Tongue (tissue), 1 donor: ENCODE measurements at regions not wholly inside any gene's neighbourhood (a gene's known extent, or its start where the extent isn't known, plus 50 kb on each side); places are given as distances from the start of the nearest gene placed in this dataset.

Experiments
- DNase-seq: peaks from one replicate; pipeline ENCODE4 v3.0.0-alpha.2; 2015

GRCh38 chr4:22949161-22949855, 256.6 kb downstream of the GBA3 start:
- no peak for DNase-seq

- no peak for DNase-seq
Observed at GRCh38 chr4:22947851-22948250, 255.1 kb downstream of the GBA3 start.

- no peak for DNase-seq
Observed at GRCh38 chr4:22942920-22943559, 250.3 kb downstream of the GBA3 start.

- DNase-seq = peak; percentile 20
Observed at GRCh38 chr4:22941688-22942375, 249.1 kb downstream of the GBA3 start.

GRCh38 chr4:22932326-22932725, 239.6 kb downstream of the GBA3 start:
- no peak for DNase-seq

GRCh38 chr4:22922426-22922825, 229.7 kb downstream of the GBA3 start:
- no peak for DNase-seq

GRCh38 chr4:22921936-22922335, 229.2 kb downstream of the GBA3 start:
- DNase-seq = no peak

GRCh38 chr4:22911285-22911684, 218.5 kb downstream of the GBA3 start:
- DNase-seq = no peak

GRCh38 chr4:22910200-22910599, 217.5 kb downstream of the GBA3 start:
- no peak for DNase-seq

- no peak for DNase-seq
Observed at GRCh38 chr4:22906045-22906444, 213.3 kb downstream of the GBA3 start.

- DNase-seq = no peak
Observed at GRCh38 chr4:22903913-22904312, 211.2 kb downstream of the GBA3 start.

GRCh38 chr4:22901631-22902030, 208.9 kb downstream of the GBA3 start:
- DNase-seq = no peak

GRCh38 chr4:22900876-22901275, 208.1 kb downstream of the GBA3 start:
- DNase-seq = peak; percentile 22

- DNase-seq = peak; percentile 51
Observed at GRCh38 chr4:22897520-22898108, 204.9 kb downstream of the GBA3 start.

GRCh38 chr4:22895482-22895881, 202.7 kb downstream of the GBA3 start:
- DNase-seq = no peak

GRCh38 chr4:22884157-22884556, 191.4 kb downstream of the GBA3 start:
- no peak for DNase-seq

- DNase-seq = no peak
Observed at GRCh38 chr4:22881411-22881810, 188.7 kb downstream of the GBA3 start.

GRCh38 chr4:22877486-22878052, 184.8 kb downstream of the GBA3 start:
- DNase-seq = no peak

GRCh38 chr4:22876270-22876669, 183.5 kb downstream of the GBA3 start:
- DNase-seq = no peak

GRCh38 chr4:22875587-22876257, 183.0 kb downstream of the GBA3 start:
- DNase-seq = no peak

- no peak for DNase-seq
Observed at GRCh38 chr4:22874334-22874912, 181.7 kb downstream of the GBA3 start.

GRCh38 chr4:22873899-22874298, 181.2 kb downstream of the GBA3 start:
- DNase-seq = no peak
